GM10266 (cell line): ENCODE measurements at regions not wholly inside any gene's neighbourhood (a gene's known extent, or its start where the extent isn't known, plus 50 kb on each side); places are given as distances from the start of the nearest gene placed in this dataset.

Experiments used
- DNase-seq: peaks from one replicate; pipeline ENCODE4 v3.0.0; 2012; ENCODE audit errors: extremely low spot score
- TF ChIP-seq, protein P1 (sequence below): IDR thresholded peaks from 2 replicates; pipeline ENCODE4 v1.5.1; 2012; ENCODE audit warnings: mild to moderate bottlenecking, low read depth; ENCODE audit not compliant: control insufficient read depth, insufficient read depth; ENCODE audit errors: missing control alignments

DNA sequence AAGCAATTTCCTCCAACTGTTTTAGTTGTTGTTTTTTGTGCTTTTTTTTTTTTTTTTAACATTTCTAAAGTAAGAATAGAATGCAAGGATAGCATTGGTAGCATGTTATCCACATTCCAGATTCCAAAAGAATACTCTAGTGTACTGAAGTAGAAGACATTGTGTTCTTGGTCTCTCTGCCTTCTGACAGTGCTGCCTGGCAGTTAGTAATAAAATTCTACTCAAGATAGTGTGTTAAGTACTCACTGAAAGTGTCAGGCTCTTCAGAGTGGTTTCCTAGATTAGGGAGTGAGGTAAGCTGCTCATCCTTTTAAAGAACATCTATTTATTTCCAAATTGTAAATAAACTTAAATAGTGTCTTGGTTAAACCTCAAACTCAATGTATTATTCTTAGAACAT is 253.7 kb downstream of the HNMT start:
- TF ChIP-seq, protein P1, sequence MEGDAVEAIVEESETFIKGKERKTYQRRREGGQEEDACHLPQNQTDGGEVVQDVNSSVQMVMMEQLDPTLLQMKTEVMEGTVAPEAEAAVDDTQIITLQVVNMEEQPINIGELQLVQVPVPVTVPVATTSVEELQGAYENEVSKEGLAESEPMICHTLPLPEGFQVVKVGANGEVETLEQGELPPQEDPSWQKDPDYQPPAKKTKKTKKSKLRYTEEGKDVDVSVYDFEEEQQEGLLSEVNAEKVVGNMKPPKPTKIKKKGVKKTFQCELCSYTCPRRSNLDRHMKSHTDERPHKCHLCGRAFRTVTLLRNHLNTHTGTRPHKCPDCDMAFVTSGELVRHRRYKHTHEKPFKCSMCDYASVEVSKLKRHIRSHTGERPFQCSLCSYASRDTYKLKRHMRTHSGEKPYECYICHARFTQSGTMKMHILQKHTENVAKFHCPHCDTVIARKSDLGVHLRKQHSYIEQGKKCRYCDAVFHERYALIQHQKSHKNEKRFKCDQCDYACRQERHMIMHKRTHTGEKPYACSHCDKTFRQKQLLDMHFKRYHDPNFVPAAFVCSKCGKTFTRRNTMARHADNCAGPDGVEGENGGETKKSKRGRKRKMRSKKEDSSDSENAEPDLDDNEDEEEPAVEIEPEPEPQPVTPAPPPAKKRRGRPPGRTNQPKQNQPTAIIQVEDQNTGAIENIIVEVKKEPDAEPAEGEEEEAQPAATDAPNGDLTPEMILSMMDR, result no peak
- DNase-seq, result no peak

DNA sequence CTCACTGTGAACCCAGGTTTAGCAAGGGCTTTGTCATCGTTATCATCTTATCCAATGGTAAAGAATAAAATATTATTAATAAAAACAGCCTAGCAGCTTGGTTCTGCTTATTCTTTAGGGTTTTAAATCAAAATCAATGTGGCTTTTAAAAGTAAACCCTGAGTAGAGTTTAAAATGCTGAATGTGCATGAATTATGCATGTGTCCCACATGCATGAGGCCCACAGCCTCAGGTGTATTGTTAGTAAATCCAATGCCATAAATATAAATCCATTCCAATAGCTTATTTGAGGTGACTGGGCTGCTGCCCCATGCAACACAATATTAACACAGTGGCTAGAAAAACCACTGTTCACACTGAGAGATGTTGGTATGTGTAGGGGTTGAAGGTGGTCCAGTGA is 254.1 kb downstream of the HNMT start:
- DNase-seq, result no peak
- TF ChIP-seq, protein P1, result no peak

GRCh38 chr2:138219961-138220360 is 255.7 kb downstream of the HNMT start:
- DNase-seq, result no peak
- TF ChIP-seq, protein P1, result no peak

GRCh38 chr2:138221358-138221757 is 257.1 kb downstream of the HNMT start:
- TF ChIP-seq, protein P1, result no peak
- DNase-seq, result no peak

GRCh38 chr2:138223319-138223718 is 259.0 kb downstream of the HNMT start:
- no peak for DNase-seq
- TF ChIP-seq, protein P1, result no peak

- TF ChIP-seq, protein P1, result no peak
- no peak for DNase-seq
Measured at GRCh38 chr2:138227195-138227594, 262.9 kb downstream of the HNMT start.

DNA sequence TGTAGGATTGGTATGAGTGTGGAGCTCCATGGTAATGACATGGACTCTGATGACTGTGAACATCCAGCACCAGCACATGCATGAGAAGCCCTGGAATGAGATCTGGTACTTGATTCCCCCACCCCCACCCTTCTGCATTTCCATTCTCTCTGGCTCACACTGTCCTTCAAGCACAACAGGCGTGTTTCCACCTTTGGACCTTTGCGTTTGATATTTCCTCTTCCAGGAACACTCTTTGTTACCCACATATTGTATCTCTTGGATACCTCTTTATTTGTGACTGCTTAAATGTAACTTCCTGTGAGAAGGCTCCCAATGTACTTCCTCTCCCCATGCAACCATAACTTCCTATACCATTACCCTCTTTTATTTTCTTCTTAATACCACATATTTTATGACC is 263.8 kb downstream of the HNMT start:
- TF ChIP-seq, protein P1, result no peak
- no peak for DNase-seq

- DNase-seq, result no peak
- TF ChIP-seq, protein P1, result no peak
Measured at GRCh38 chr2:138234265-138234664, 267.3 kb upstream of the SPOPL start.
